Stimulated activated CD4-positive, alpha-beta T cell treated with anti-CD3 and anti-CD28 coated beads, Interleukin-4, amount 100 ng/mL, for 48 hours (primary cell): ENCODE measurements at regions not wholly inside any gene's neighbourhood (a gene's known extent, or its start where the extent isn't known, plus 50 kb on each side); places are given as distances from the start of the nearest gene placed in this dataset.

ENCODE experiments used
- DNase-seq, 2 donors: peaks; one replicate each; pipeline ENCODE4 v3.0.0-alpha.2; 2020; ENCODE audit warnings: low read depth in 2 of 2

GRCh38 chr9:78563269-78563668 lies 266.3 kb downstream of the PSAT1 start:
- no peak for DNase-seq

DNA sequence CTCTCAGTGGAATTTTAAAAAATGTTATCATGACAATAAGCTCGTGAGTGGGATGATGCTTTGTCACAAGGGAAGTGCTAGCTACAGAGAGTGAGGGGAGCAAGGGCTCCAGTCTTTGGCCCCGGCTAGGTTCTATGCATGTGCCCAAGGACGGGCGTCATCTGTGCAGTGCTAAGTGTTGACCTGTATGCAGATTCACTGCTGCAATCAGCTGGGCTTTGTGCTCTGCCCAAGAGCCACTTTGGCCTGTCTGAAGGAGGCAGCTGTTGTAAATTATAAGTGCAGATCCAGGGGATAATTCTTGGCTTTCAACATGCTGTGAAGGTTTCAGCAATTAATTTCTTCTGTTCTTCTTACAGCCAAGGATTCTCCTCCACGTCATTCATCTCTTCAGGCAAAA lies 268.6 kb downstream of the PSAT1 start:
- no peak for DNase-seq

DNA sequence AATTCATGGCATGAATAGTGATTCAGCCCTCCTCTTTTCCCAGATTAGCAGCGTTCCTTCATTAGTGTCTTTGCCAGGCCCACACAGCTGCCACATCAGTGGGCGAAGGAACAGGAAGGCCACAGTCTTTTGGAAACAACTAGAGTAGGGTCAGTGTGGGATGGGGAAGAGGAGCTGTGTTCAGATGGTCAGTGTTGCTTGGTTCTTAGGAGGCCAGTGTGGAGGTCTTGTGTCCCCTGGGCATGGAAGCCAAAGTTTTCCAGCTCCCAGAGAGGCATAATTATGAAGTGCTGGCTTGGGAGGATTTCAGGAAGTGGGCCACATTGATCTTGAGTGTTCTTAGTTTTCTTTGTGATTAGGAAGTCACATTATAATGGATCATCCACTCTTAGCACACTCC lies 269.6 kb downstream of the PSAT1 start:
- DNase-seq, result no peak

- DNase-seq, result no peak
These were observed 270.2 kb downstream of the PSAT1 start for GRCh38 chr9:78566948-78567675.

GRCh38 chr9:78567693-78568092 lies 270.8 kb downstream of the PSAT1 start:
- no peak for DNase-seq

DNA sequence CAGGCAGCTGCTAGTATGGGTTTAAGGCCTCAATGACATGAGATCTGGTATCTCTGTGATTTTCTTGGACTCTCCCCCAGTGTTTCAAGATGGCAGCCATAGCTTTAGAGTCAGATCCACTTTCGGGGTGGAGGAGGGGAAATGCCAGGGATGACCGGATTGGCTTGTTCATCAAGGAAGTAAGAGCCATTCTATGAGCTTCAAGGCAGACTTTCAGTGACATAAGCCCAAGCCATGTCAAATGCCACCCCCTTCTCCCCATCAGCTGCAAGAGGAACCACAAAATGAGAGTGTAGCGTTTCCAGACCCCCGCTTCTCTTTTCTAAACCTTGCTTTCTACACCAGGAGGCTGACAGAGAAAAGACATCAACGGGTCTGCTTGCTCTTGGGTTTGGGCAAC lies 271.8 kb downstream of the PSAT1 start:
- no peak for DNase-seq

DNA sequence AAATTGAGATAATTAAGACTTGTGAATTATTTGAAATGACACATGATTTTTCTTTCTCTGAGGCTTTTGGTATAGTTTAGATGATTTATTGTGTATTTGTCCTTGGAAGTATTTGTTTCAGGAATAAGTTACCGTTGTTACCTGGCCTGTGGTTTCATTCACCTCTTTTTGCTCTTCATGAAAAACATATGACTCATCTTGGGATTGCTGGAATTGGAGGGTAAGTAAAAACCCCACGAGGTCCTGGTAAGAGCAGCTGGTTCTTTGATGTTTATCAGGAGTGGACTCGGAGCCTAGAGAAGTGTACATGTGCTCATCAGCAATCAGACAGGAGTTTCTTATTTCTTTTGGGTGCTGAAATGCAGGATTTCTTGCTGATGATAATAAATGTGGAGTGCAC lies 275.3 kb downstream of the PSAT1 start:
- DNase-seq, result no peak

GRCh38 chr9:78573205-78573604 lies 276.3 kb downstream of the PSAT1 start:
- DNase-seq, result no peak

GRCh38 chr9:78573669-78574068 lies 276.7 kb downstream of the PSAT1 start:
- no peak for DNase-seq

DNA sequence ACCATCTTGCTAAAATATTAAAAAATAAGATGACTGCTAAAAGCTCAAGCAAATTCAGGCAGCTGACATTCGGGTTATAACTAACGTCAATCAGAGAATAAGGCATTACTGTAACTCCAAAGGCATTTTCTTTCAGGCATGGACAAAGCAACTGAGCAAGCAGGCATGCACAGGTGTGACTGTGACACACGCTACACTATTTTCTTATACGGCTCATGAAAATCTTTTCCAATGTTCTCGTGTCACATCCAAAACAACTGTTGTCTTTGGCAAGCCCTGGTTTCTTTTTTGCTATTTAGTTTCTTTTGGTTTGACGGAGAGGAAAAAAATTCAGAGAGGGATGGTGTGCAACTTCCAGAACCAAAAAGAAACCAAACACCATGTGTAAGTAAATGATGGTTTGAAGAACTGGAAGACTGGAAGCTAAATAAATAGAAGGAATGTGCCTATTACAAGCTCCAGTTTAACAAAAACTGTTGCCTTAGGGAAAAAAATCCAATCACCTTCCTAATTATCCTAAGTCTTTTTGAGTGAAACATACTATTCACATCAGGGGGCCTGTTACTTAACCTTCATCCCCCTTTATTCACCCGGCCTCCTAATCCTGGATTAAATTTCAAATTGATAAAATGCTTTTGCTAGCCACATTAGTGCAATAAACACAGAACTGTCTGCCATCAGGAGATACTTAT lies 277.6 kb downstream of the PSAT1 start:
- DNase-seq, result no peak

- no peak for DNase-seq
These were observed 278.2 kb downstream of the PSAT1 start for GRCh38 chr9:78575081-78575480.

GRCh38 chr9:78575771-78576170 lies 278.8 kb downstream of the PSAT1 start:
- DNase-seq, result no peak

DNA sequence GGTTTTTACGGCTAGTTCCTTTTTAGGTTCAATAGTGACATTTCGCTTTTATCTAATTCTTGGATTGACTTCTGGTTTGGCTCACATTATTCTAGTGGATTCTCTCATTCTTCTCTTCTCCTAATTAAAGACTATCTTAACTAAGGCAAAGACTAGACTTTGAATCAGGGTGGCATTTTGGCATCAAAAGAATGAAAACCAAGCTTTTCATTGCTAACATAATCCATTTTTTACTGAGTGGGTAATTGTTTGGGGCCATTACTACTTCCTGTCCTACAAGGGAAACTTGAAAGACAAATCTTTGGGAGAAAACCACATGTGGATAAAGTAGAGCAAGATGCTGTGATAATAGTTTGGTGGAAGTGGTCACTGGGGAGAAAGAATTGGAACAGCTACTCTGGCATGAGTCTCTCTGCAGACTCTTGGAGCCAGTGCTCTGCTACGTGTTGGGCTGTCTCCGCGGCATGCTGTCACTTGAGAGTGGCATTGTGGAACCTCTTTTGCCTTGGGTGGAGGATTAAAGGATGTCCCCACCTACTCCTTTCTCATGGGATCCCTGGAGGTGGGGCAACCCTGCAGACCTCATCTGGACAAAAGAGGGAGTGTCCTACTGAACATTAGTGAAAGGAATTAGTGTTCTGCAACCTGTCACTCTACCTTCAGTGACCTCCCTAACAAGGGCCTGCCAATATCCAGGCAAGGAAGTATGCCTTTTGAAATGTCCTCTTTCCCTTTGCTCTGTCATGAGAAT lies 280.4 kb downstream of the PSAT1 start:
- DNase-seq, result no peak

GRCh38 chr9:78578072-78578471 lies 281.1 kb downstream of the PSAT1 start:
- DNase-seq, result no peak

GRCh38 chr9:78582821-78583220 lies 285.9 kb downstream of the PSAT1 start:
- no peak for DNase-seq

DNA sequence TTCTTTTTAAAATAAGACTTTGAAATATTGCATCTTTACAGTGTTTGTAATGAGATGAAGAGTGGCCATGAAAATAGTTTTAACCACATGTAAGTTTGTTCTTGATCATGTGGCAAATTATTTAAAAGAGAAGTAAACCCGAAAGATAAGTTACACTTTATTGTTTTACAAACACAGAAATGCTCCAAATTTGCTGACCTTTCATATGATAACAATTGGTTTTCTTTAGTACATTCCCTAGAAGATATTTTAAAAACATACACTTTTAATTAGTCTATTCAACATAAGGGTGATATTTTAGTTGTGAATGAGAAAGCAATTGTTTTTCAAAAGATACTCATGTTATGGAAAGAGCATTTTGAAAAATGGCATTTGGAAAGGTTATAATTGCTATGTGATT lies 287.7 kb downstream of the PSAT1 start:
- DNase-seq, result no peak

DNA sequence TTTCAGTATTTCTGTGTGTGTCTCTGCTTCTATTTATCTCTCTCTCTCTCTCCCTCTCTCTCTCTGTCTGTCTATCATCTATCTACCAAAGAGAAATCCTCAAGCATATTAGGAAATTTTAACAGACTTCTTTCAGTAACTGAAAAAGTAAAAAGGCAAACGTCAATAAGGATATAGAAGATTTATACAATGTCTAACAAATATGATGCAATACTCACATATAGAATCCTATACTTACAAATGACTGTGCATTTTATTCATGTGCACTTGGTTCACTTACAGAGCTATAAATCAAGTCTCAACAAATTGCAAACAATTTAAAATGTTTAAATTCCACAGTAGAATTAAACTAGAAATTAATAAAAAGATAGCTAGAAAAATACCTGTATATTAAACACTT lies 289.0 kb downstream of the PSAT1 start:
- no peak for DNase-seq

GRCh38 chr9:78590068-78590467 lies 293.1 kb downstream of the PSAT1 start:
- no peak for DNase-seq

GRCh38 chr9:78592811-78593210 lies 295.9 kb downstream of the PSAT1 start:
- no peak for DNase-seq

- DNase-seq, result no peak
These were observed 298.4 kb downstream of the PSAT1 start for GRCh38 chr9:78595200-78595945.

DNA sequence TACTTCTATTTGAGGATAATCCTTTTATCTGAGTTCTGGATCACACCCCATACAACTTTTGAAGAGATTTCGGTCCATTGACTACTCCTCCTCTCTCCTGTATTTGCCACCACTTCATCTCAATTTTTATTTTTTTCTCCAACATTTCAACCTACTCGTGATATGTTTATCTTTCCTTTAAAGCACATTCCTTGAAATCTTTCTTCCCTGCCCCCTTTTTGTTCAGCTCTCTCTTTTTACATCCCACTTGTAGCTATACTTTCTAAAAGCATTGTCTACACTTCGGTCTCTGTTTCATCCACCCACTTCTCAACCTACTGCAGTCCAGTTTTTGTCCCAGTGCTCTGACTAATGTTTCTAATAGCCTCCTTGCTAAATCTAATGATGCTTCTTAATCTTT lies 299.4 kb downstream of the PSAT1 start:
- no peak for DNase-seq

DNA sequence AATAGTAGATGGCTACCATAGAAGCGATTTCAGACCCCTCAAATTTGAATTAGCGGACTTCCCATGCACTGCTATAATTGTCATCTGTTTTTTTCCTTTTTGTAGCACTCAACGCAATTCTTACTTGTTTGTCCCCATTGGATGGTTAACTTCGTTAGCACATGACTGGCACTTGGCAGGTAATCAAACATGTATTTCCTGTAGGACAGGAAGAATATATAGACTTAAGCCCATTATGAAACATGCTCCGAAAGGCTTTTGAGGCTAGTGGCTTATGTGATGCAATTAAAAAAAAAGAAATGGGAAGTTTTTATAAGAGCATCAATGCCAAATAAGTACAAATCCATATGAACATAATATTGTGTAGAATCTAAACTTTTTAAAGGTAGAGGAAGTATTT lies 301.2 kb downstream of the PSAT1 start:
- DNase-seq, result no peak
